ENCODE measurements at regions not wholly inside any gene's neighbourhood (a gene's known extent, or its start where the extent isn't known, plus 50 kb on each side); places are given as distances from the start of the nearest gene placed in this dataset.

DNA sequence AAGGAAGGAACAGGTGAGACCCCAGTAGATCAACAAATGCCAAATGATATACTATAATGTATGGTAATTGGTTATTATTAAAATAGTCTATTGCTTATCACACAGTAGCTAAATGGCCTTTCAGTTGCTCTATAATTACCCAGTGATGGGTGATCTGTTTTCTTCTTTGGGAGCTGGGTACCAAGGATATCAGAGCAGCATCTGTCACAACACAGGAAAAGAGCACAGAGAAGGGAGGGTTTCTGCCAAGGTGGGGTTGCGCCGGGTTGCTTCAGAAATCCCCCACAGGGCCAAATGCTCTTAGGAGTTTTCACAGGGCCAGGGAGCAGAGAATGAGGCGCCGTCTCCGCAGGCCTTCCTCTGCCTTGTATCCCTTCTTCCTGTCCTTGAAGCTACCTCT lies 469.4 kb downstream of the INSC start:
- TF ChIP-seq, protein P1, sequence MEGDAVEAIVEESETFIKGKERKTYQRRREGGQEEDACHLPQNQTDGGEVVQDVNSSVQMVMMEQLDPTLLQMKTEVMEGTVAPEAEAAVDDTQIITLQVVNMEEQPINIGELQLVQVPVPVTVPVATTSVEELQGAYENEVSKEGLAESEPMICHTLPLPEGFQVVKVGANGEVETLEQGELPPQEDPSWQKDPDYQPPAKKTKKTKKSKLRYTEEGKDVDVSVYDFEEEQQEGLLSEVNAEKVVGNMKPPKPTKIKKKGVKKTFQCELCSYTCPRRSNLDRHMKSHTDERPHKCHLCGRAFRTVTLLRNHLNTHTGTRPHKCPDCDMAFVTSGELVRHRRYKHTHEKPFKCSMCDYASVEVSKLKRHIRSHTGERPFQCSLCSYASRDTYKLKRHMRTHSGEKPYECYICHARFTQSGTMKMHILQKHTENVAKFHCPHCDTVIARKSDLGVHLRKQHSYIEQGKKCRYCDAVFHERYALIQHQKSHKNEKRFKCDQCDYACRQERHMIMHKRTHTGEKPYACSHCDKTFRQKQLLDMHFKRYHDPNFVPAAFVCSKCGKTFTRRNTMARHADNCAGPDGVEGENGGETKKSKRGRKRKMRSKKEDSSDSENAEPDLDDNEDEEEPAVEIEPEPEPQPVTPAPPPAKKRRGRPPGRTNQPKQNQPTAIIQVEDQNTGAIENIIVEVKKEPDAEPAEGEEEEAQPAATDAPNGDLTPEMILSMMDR (IDR thresholded peaks at IDR 0.05; ENCODE audit: extremely low read depth, insufficient read depth, missing control alignments) = no peak
- no peak for DNase-seq (ENCODE audit: low spot score)
- in situ Hi-C loops (cut with MboI; ENCODE audit: low pct_unique_long_range_greater_than_20kb, low sequenced_read_pairs, unreplicated experiment) = no loop called here

DNA sequence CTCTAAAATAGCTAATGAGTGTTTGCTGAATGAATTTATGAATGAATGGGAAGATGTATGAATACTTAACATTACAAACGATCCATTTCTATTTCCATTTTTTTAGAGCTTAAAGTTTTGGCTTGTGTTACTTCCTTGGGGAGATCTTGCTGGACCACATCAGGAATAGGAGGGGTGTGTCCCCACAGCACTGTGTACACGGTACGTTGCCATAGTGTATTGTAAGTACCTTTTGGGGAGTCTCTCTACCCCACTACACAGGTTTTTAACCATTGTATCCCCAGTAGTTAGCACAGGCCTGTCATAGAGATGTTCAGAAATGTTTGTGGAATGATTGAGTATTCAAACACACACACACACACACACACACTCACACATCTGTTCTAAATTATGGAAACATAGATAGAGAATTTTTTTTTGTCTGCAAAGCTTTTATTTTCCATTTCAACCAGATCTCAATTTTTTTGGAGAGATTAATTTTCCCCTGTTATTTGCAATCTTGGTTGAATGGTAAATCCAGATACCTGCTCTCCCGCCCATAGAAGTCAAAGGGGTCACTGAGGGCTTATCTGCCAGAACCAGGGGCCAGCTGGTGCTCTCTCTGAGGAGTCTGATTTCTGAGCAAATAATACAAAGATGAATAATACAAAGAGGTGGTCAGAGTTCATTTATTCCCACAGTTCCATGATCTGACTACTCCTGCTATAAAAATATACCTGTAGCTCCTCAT lies 471.0 kb downstream of the INSC start:
- in situ Hi-C loops (cut with MboI; ENCODE audit: low pct_unique_long_range_greater_than_20kb, low sequenced_read_pairs, unreplicated experiment) = no loop called here
- no peak for DNase-seq (ENCODE audit: low spot score)
- TF ChIP-seq, protein P1 (IDR thresholded peaks at IDR 0.05; ENCODE audit: extremely low read depth, insufficient read depth, missing control alignments) = no peak

GRCh38 chr11:15586741-15587473 lies 472.2 kb downstream of the INSC start:
- TF ChIP-seq, protein P1 (IDR thresholded peaks at IDR 0.05; ENCODE audit: extremely low read depth, insufficient read depth, missing control alignments) = no peak
- no peak for DNase-seq (ENCODE audit: low spot score)
- in situ Hi-C loops (cut with MboI; ENCODE audit: low pct_unique_long_range_greater_than_20kb, low sequenced_read_pairs, unreplicated experiment) = no loop called here

GRCh38 chr11:15589070-15589626 lies 474.4 kb downstream of the INSC start:
- in situ Hi-C loops (cut with MboI; ENCODE audit: low pct_unique_long_range_greater_than_20kb, low sequenced_read_pairs, unreplicated experiment) = no loop called here
- TF ChIP-seq, protein P1 (IDR thresholded peaks at IDR 0.05; ENCODE audit: extremely low read depth, insufficient read depth, missing control alignments) = no peak
- DNase-seq (ENCODE audit: low spot score) = no peak

DNA sequence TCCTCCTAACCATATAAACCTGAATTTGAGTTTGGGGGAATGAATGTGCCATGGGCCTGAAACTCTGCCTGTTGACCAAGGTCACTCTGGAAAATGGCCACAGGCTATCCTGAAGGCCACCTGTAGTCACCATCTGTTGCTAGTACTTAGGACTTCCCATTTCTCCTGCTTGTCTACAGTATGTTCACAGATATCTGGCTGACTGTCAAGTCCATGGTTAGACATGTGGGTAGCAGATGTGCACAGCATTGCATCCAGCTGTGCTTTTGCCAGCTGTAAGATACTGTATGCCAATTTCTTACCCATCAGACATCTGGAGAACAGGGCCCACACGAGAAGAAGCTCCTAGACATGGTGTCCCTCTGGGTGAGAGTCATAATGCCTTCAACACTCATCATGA lies 475.4 kb downstream of the INSC start:
- TF ChIP-seq, protein P1 (IDR thresholded peaks at IDR 0.05; ENCODE audit: extremely low read depth, insufficient read depth, missing control alignments) = no peak
- no peak for DNase-seq (ENCODE audit: low spot score)
- in situ Hi-C loops (cut with MboI; ENCODE audit: low pct_unique_long_range_greater_than_20kb, low sequenced_read_pairs, unreplicated experiment) = no loop called here

- TF ChIP-seq, protein P1 (IDR thresholded peaks at IDR 0.05; ENCODE audit: extremely low read depth, insufficient read depth, missing control alignments) = no peak
- in situ Hi-C loops (cut with MboI; ENCODE audit: low pct_unique_long_range_greater_than_20kb, low sequenced_read_pairs, unreplicated experiment) = no loop called here
- no peak for DNase-seq (ENCODE audit: low spot score)
These were observed 476.4 kb downstream of the INSC start for GRCh38 chr11:15591112-15591537.
